HT-29 (cell line): ENCODE measurements at regions not wholly inside any gene's neighbourhood (a gene's known extent, or its start where the extent isn't known, plus 50 kb on each side); places are given as distances from the start of the nearest gene placed in this dataset.

Experiments
- DNase-seq: peaks from one replicate; pipeline ENCODE4 v3.0.0-alpha.2; 2015; ENCODE audit warnings: low spot score

DNA sequence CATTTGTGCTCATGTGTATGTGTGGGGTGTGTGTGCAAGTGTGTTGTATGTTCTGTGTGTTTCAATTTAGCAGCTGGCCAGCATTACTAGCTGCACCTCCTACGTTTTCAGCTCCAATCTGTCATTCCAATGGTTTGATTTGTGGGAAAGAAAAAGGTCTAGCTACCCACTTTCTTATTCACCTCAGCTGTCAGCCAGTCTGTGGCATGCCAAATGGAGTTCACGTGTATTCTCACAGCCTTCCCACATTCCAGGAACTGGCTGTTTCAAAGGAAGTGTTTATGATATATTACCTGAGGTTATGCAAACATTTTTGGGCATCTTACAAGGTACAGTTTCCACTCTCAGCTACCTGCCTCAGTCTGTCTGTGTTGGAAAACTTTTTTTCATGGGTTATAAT is 220.2 kb upstream of the CPNE8 start:
- no peak for DNase-seq

DNA sequence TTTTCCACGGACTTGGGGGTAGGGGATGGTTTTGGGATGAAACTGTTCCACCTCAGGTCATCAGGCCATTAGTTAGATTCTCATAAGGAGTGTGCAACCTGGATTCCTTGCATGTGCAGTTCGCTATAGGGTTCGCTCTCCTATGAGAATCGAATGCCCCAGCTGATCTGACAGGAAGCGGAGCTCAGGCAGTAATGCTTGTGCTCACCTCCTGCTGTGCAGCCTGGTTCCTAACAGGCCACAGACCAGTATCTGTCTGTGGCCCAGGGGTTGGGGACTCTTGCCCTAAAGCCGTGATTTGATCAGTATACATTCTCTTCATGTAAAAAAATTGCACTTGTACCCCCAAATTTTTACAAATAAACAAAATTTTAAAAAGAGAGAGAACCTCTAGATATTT is 219.4 kb upstream of the CPNE8 start:
- DNase-seq, result no peak

GRCh38 chr12:39123580-39124253 is 218.3 kb upstream of the CPNE8 start:
- DNase-seq, result no peak

DNA sequence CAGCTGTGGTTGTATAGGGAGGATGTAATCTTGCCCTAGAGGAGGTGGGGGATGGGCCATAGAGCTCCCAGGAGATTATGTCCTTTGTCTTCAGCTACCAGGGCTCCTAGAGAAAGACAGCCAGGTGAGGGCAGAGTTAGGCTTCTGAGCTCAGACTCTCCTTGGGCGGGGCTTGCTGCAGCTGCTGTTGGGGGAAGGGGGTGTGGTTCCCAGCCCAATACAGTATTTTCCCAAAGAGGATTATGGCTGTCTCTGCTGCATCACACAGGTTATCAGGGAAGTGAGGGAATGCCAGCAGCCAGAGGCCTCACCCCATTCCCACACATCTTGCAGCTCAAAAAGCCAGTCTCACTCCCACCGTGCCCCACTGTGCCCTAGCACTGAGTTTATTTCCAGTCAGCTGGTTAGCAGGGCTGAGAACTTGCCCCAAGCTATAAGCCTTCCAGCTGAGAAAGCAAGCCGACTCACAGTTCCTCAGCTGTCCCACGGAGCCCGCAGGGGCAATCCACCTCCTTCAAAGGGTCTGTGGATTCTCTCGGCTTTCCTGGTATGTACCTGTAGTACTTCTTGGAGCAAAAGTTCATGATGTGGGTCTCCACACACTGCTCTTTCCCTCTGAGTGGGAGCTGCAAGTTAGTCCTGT is 217.3 kb upstream of the CPNE8 start:
- no peak for DNase-seq

DNA sequence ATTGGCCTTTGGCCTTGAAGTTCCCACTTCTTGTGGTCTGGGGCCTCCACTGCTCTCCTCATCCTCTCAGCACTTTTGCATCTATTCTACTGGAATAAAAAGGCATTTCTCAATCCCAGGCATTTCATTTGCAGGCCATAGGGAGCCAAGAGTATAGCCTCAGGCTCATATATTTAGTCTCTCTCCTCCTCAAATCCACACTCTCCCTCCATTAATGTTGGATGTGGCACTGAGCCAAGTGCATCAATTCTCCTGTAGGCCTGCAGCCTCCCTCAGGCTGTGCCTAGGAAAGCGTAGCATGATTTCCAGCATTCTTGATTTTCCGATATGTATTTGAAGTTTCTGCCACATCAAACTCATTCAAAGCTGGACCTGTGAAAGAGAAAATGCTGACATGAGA is 211.5 kb upstream of the CPNE8 start:
- DNase-seq, result no peak

DNA sequence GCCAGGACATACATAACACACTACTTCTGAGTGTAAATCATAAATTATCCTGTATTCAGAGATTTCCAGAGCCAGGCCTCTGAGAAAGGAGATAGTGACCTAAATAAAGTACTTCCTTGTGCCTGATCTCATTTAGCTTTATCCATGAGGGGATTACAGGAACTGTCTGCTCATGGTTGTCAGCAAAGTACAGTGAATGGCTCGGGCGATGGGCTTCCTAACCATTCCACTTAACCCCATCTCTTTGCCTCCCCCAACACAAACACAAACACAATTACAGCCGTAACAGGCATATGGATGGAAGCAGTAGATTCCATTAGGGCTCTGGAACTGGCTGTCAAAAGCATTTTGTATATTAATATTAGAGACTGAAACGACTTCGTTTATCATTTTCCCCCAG is 206.7 kb upstream of the CPNE8 start:
- no peak for DNase-seq

- DNase-seq, result no peak
These were observed 199.7 kb upstream of the CPNE8 start for GRCh38 chr12:39105111-39105510.

DNA sequence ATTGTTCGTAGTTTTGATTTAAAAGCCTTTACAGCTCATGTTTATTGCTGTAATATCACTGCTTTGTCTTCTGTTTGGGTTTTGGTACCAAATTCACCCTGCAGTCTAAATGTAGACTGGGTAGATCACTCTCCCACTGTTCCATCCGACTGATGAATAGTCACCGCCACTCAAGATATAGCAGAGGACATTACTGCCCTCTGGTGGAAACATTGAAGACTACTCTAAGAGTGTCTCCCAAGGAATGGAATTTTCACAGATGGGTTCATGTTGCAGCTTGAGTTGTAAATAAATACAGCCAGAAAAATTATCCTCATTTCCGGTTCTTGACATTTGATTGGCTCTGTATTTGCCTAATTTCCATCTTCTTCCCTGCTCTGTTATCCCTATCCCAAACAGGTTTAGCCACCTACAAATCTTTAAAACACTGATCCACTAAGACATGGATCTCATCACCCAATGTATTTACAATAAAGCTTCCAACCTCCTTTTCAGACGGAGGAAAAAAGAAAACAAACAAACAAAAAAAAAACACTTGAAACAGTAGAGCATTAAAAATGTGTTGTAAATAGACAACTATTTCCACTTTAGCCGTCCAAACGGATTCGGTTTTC is 198.3 kb upstream of the CPNE8 start:
- peak; percentile 71 for DNase-seq

DNA sequence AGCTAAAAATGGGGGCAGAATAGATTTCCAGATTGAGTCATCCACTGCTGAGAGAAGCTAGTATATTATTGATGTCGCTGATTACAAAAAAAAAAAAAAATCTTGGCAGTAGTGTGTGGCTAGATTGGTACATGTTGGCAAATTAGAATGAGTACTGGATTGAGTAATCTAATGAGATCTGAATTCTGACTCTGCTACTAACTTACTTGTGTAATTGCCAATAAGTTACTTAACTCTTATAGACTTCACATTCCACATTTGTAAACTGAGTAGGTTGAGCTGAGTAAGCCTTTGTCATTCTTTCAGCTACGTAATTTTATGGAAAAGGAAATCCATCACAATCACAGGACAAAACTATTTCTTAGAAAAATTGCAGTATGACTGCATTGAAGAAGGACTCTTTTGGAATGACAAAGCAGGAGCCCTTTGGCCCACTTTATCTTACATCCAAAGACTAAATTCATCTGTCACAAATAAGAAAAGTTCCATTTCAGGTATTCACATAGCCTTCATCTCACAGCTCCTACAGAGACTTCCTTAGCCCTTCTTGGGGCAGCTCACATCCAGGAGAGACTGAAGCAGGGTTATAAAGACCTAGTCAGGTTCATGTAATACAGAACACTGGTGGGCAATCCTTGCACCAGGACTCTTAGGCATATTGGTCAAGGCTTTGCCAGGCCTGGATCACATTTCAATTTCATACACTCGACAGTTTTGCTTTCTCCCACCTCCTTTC is 197.3 kb upstream of the CPNE8 start:
- no peak for DNase-seq

DNA sequence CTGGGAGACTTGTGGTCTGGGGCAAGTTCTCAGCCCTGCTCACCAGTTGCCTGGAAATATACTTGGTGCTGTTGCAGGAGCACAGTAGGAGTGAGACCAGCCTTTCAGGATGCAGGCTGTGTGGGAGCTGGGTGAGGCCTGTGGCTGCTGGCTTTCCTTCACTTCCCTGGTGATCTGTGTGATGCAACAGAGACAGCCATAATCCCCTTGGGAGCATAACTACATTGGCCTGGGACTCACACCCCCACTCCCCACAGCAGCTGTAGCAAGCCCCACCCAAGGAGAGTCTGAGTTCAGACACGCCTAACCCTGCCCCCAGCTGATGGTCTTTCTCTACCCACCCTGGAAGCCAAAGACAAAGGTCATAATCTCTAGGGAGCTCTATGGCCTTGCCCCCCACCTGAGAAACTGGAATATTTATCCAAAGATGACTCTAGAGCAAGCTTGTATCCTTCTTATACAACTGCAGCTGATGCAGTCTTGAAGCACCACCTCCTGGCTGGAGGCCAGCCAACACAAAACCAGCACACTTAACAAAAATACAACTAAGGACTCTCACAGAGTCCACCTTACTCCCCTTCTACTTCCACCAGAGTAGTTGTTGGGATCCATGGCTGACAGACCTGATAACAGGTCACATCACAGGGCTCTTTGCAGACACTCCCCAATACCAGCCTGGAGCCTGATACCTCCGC is 190.4 kb upstream of the CPNE8 start:
- no peak for DNase-seq

DNA sequence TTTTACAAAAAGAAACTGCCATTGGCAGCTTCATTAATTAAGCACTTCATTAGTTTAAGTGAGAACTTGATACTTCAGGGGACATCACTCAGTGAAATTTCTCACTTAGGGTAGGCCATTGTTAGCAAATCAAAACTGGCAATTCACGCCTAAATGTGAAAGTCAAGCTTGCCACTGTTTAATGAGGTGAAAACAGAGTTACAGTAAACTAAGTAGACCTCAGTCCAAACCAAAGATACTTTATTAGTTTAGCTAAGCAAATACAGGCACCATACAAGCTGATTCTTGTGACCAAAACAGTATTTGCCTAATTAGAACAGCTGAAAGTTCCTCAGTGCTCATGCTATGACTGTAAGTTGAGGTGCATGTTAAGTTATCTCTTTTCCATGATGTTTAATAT is 176.5 kb upstream of the CPNE8 start:
- no peak for DNase-seq

GRCh38 chr12:39077226-39077625 is 171.8 kb upstream of the CPNE8 start:
- no peak for DNase-seq

DNA sequence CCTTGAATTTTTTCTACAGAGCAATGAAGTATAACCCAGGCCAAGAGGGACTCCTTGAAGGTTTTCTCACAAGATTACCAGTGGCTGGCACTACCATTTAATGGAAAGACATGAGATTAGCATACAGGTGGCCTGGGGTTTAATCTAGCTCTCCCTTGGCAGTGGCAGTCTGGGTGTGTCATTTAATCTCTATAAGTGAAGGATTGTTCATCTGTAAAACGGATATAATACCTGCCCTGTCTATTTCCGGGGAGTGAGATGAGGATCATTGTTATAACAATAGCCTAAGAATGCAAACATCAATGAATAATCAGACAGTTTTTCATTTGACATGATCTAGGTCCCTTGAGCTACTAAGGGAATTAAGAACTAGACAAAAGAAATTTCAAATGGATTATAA is 168.7 kb upstream of the CPNE8 start:
- DNase-seq, result no peak

GRCh38 chr12:39072658-39073057 is 167.3 kb upstream of the CPNE8 start:
- no peak for DNase-seq

DNA sequence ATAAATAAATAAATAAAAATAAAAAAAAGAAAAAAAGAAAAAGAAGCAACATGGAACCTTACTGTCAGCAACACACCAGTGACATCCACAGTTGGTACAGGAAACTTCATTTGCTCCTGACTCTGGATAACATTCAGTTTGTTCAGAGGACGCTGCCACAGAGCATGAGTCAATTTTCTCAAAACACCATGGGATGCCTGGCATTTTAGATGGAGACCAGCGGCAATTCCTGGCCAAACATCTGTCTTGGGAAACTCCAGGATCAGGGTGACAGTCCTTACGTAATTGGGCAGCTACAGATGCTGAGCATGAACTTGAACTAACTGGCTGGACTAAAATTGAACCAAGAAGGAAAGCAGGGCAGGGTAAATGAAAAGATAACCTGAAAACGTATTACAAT is 166.2 kb upstream of the CPNE8 start:
- no peak for DNase-seq

DNA sequence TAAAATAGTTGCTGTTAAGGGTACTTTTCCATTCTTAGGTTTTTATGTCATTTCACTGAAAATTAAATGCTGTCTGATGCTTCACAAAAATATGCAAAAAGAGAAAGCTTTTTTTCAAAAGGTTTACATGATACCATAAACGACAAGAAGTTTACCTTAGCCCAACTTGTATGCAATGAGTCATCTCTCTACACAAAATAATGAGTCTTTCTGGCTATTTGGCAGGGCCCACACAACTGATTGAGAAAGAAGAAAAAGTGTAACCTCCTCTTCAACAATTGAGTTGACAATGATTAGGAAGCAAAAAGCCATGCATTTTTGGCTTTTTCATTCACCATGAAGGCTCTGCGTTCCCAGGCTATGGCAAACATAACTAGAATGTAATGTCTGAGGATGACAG is 165.4 kb upstream of the CPNE8 start:
- no peak for DNase-seq

GRCh38 chr12:39065455-39065854 is 160.1 kb upstream of the CPNE8 start:
- DNase-seq, result no peak

GRCh38 chr12:39064708-39065107 is 159.3 kb upstream of the CPNE8 start:
- DNase-seq, result no peak

- DNase-seq, result no peak
These were observed 157.0 kb upstream of the CPNE8 start for GRCh38 chr12:39062266-39062996.

GRCh38 chr12:39061576-39061975 is 156.2 kb upstream of the CPNE8 start:
- DNase-seq, result no peak

GRCh38 chr12:39048395-39048794 is 143.0 kb upstream of the CPNE8 start:
- no peak for DNase-seq
